Left colon (tissue), 2 donors: ENCODE measurements at regions not wholly inside any gene's neighbourhood (a gene's known extent, or its start where the extent isn't known, plus 50 kb on each side); places are given as distances from the start of the nearest gene placed in this dataset.
"Not testable (repeated sequence)": the region's sequence is repeated elsewhere in the genome, so short reads cannot be mapped to it uniquely, and the experiment has no call there.

Source experiments
- ATAC-seq: fragments of 200-7000 bp; cut with Tn5 transposase; one replicate; pipeline ENCODE4 v1.9.1; 2020; ENCODE audit warnings: mild to moderate bottlenecking, moderate library complexity
- DNase-seq, 2 donors: peaks; one replicate each; pipeline ENCODE4 v3.0.0-alpha.2; 2020
- intact Hi-C, 2 donors: fragments of 100-400 bp; cut with DNase I in 1 of 2; cut with micrococcal nuclease in 1 of 2; formaldehyde crosslinking; loops; one replicate each; pipeline versions ENCODE4 v1.11.2 to v1.14.0; 2022; cut with DNase I, micrococcal nuclease
- donor health status: DM: no; HTN: no; CAD: no.
- donor health status: DM: yes; HTN: yes; CAD: no.

DNA sequence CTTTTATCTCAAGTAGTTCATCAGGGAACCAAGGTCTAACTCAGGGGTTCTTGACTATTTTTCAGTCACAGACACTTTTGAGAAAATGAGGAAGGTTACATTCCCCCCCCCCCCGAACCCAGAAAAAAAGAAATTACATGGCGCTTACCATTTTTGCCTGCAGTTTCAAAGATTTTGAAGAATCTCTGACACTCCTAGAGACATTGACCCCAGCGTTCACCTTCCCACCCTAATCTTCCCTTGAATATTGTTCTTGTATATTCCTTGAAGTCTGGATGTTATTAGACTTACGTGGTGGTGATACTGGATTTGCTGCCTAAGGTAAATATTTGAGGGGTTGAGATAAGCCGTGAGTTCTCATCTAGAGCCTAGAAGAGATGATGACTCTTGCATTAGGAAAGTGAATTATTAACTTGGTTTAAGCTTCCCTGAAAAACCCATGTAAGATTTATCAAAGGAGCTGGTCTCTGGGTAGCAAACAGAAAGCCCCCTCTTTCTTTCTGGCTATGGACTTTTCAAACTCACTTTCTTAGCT lies 245.7 kb upstream of the FOXK1 start:
- intact Hi-C loops = no loop called here
- ATAC-seq = no peak
- no peak for DNase-seq

DNA sequence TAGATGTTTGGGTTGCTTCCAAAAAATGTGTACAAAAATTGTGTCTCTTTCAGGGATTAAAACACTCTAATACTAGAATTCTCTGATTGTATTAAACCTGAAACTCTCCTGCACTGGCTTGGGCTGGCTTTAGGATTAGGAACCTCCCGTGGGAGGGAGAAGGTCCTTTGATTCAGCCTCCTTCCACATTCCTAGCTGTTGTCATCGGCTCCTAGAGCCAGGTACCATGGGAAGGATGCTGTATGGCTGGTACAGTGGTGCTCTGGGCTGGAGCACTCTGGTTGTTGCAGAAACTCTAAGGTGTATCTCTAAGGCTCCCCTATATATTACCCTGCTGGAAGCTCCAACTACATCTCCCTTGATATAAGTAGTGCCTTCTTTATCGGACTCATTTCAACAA lies 245.2 kb upstream of the FOXK1 start:
- ATAC-seq (no peak), DNase-seq (no peak)
- intact Hi-C loops = no loop called here

DNA sequence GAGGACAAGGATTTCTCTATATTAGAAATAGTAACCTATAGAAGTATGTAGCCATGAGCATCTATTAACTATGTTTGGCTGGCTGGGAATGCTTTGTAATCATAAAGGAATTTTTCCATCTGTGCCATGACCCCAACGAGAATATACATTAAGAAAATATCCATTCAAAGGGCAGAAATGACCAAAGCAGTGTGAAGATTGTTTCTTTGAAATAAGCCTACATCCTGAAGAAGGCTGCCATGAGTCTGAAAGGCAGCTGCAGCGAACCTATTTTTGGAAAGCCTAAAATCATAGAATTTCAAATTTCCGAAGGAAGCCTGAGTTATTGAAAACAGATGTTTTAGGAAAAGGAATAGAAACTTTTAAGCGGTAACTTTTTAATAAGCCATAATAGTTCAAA lies 244.2 kb upstream of the FOXK1 start:
- ATAC-seq (no peak), DNase-seq (no peak)
- intact Hi-C loops = no loop called here

DNA sequence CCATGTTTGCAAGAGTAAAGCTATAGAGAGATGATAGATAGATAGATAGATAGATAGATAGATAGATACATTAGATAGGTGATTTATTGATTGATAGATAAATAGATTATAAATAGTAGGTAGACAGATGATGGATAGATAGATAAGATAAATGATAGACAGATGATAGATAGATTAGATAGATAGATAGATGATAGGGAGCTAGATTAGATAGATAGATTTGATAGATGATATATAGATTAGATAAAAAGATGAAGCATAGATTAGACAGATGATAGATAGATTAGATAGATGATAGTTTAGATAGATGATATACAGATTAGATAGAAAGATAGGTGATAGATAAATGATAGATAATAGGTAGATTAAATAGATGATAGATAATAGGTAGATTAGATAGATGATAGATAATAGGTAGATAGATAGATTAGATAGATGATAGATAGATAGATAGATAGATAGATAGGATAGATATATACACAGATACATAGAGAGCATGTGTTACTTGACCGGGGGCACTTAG lies 243.3 kb upstream of the FOXK1 start:
- DNase-seq = no peak
- no peak for ATAC-seq
- intact Hi-C loops = no loop called here

- no peak for ATAC-seq
- no peak for DNase-seq
These were observed 242.7 kb upstream of the FOXK1 start for GRCh38 chr7:4439444-4439843.

GRCh38 chr7:4444106-4444505 lies 238.0 kb upstream of the FOXK1 start:
- intact Hi-C loops = no loop called here
- no peak for DNase-seq
- no peak for ATAC-seq

More at GRCh38 chr7:4439444-4439843, 242.7 kb upstream of the FOXK1 start:
- intact Hi-C loops = no loop called here

- DNase-seq (no peak), ATAC-seq (no peak)
- intact Hi-C loops = no loop called here
These were observed 236.3 kb upstream of the FOXK1 start for GRCh38 chr7:4445777-4446176.

GRCh38 chr7:4449263-4449662 lies 232.8 kb upstream of the FOXK1 start:
- intact Hi-C loops = no loop called here
- DNase-seq (no peak), ATAC-seq (no peak)

DNA sequence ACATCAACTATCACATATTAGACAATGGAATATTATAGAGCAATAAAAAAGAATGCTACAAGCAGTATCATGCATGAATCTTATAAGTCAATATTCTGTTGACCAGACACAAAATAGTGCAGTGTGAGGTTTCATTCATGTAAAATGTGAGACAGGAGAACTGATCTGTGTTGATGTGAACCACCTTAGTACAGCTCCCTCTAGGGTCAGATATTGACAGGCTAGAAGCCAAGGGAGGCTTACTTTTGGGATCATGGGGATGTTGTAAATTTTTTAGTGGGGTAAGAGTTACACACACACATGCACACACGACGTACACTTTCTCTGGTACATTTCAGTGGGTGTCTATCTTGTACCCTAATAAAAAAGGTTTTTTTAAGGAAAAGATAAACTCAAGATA lies 231.6 kb upstream of the FOXK1 start:
- DNase-seq (no peak), ATAC-seq (no peak)
- intact Hi-C loops = no loop called here

DNA sequence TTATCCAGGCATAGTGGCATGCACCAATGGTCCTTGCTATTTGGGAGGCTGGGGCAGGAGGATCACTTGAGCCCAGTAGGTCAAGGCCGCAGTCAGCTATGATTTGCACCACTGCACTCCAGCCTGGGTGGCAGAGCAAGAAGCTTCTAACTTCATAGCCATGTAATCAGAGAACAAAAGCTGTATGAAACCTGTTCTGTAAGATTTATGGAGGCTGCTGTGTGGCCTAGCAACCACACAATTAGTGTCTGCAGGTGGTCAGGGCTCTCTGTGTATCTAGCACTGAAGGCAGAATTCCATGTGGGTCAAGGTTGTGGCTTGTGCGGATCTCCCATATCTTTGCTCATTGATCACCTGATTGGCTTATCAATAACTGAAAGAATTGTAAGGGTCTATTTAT lies 221.5 kb upstream of the FOXK1 start:
- intact Hi-C loops = no loop called here
- DNase-seq (no peak), ATAC-seq (no peak)

DNA sequence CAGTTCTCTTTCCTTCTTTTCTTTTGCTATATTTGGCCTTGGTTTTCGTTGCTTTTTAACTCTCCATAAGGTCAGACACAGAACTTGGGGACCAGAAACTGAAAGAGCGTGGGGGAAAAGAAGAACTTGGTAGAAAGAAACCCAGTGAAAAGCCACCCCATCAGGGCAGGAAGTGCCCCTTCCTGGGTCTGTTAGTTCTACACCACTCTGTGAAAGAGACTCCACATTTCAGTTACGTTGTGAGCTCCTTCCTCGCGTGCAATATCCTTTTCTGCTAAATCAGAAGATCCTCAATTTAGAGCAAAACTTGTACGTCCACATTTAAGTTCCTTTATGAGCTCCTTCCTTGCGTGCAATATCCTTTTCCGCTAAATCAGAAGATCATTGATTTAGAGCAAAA lies 220.6 kb upstream of the FOXK1 start:
- DNase-seq = no peak
- ATAC-seq = no peak
- intact Hi-C loops = no loop called here

DNA sequence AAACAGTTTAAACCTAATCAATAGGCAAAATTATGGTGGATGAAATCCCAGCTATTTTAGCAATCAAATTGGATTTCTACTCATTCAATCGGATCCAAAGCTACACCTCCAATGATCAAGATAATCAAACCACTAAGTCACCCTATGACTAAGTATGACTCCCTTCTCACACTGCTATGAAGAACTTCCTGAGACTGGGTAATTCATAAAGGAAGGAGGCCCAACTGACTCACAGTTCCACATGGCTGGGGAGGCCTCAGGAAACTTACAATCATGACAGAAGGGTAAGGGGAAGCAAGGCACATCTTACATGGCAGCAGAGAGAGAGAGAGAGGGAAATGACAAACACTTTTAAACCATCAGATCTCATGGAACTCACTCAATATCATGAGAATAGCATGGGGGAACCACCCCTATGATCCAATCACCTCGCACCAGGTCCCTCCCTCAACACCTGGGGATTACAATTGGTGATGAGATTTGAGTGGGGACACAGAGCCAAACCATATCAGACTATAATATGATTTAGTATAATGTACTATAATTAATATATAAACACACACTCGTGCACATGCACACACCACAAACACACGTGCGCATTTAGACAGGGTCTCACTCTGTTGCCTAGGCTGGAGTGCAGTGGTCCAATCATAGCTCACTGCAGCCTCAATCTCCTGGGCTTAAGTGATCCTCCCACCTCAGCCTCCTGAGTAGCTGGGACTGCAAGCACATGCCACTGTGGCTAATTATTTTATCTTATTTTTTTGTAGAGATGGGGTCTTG lies 213.6 kb upstream of the FOXK1 start:
- DNase-seq = no peak
- intact Hi-C loops = no loop called here
- ATAC-seq = no peak

DNA sequence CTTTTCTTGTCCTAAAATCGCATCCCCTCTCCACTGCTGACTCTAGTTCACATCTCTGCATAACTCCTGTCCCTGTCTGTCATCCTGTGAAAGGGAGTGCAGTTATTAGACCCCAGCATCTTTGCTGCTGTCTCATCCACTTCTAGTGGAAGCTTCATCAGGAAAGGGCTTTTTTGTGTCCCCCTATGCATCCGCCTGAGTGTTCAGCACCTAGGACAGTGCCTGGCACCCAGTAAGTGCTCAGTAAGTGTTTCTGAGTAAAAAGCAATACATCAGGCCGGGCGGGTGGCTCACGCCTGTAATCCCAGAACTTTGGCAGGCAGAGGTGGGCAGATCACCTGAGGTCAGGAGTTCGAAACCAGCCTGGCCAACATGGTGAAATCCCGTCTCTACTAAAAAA lies 211.8 kb upstream of the FOXK1 start:
- no peak for DNase-seq
- intact Hi-C loops = no loop called here
- ATAC-seq = no peak

DNA sequence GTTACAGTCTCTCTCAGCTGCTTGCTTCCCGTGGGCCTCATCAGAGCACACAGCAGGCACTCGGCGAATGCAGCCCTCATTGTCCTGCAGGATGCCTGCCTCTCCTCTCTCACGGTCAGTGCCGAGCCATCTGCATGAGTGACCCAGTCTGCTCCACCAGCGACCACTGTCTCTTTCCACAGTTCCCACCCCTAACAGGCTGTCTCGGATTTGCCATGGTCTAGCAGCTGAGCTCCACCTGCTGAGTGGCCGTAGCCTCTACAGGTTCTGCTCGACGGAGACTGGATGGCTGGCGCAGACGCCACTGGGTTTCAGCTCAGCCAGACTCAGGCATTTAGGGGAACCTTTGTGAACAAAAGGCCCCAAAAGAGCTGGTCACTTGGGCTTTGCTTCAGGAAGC lies 209.4 kb upstream of the FOXK1 start:
- ATAC-seq = no peak
- no peak for DNase-seq
- intact Hi-C loops = no loop called here

GRCh38 chr7:4479367-4480039 lies 202.6 kb upstream of the FOXK1 start:
- DNase-seq = no peak
- intact Hi-C loops = no loop called here
- peak; percentile 46 for ATAC-seq

GRCh38 chr7:4480131-4480530 lies 202.0 kb upstream of the FOXK1 start:
- ATAC-seq, intact Hi-C loops: not testable (repeated sequence)

GRCh38 chr7:4483851-4484250 lies 198.2 kb upstream of the FOXK1 start:
- ATAC-seq = no peak

More at GRCh38 chr7:4480131-4480530, 202.0 kb upstream of the FOXK1 start:
- not testable (repeated sequence) for DNase-seq

GRCh38 chr7:4484545-4484944 lies 197.6 kb upstream of the FOXK1 start:
- ATAC-seq = no peak
- DNase-seq = no peak
- intact Hi-C loops = no loop called here

More at GRCh38 chr7:4483851-4484250, 198.2 kb upstream of the FOXK1 start:
- intact Hi-C loops = no loop called here
- no peak for DNase-seq

GRCh38 chr7:4486907-4487306 lies 195.2 kb upstream of the FOXK1 start:
- no peak for DNase-seq
- no peak for ATAC-seq
- intact Hi-C loops = no loop called here

DNA sequence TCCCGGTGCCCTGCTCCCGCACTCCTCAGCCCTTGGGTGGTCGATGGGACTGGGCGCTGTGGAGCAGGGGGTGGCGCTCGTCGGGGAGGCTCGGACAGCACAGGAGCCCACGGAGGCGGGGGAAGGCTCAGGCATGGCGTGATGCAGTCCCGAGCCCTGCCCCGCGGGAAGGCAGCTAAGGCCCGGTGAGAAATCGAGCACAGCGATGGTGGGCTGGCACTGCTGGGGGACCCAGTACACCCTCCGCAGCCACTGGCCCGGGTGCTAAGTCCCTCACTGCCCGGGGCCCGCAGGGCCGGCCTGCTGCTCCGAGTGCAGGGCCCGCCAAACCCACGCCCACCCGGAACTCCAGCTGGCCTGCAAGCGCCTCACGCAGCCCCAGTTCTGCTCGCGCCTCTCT lies 185.2 kb upstream of the FOXK1 start:
- DNase-seq, intact Hi-C loops, ATAC-seq: not testable (repeated sequence)
